ENCODE measurements at regions not wholly inside any gene's neighbourhood (a gene's known extent, or its start where the extent isn't known, plus 50 kb on each side); places are given as distances from the start of the nearest gene placed in this dataset.

- no peak for TF ChIP-seq FOXP4 (CRISPR knock-in tag; IDR thresholded peaks at IDR 0.05; ENCODE audit: borderline replicate concordance)
- TF ChIP-seq RBM14 (IDR thresholded peaks at IDR 0.05; ENCODE audit: borderline replicate concordance, insufficient read depth, low read depth, low read length) = no peak
- no peak for TF ChIP-seq ZNF263 (CRISPR knock-in tag; IDR thresholded peaks at IDR 0.05; ENCODE audit: borderline replicate concordance)
- TF ChIP-seq ESRRA (IDR thresholded peaks at IDR 0.05; ENCODE audit: borderline replicate concordance, low read depth) = no peak
- TF ChIP-seq ZNF57 (CRISPR knock-in tag; IDR thresholded peaks at IDR 0.05) = no peak
- Histone ChIP-seq H3K9me3 (replicated peaks; ENCODE audit: control insufficient read depth, insufficient read depth, low read depth, low read length) (no peaks in the 10 kb centered on the region), H2AFZ (ENCODE audit: low read depth, low read length) (no peak overlapping the region), H3K9me1 (ENCODE audit: control insufficient read depth, insufficient read depth, low read length) (no peaks in the 10 kb centered on the region), H3K9ac (ENCODE audit: insufficient read depth in 1 of 2, low read depth in 2 of 2, low read length in 2 of 2) (no peak overlapping the region), H3K27ac (ENCODE audit: extremely low read depth, low read depth, low read length) (no peak overlapping the region), H3K27me3 (ENCODE audit: control insufficient read depth in 2 of 2, insufficient read depth in 2 of 2, low read length in 2 of 2) (no peaks in the 10 kb centered on the region), H3K4me1 (replicated peaks in 1 of 2; ENCODE audit: control insufficient read depth in 2 of 2, insufficient read depth in 2 of 2, low read length in 2 of 2) (no peaks in the 10 kb centered on the region), H3K4me3 (no peak overlapping the region), H3K36me3 (ENCODE audit: control insufficient read depth, insufficient read depth, low read length) (no peaks in the 10 kb centered on the region), H4K20me1 (replicated peaks; ENCODE audit: control insufficient read depth, insufficient read depth, low read length) (no peaks in the 10 kb centered on the region), H3K79me2 (ENCODE audit: control insufficient read depth, insufficient read depth, low read length) (no peaks in the 10 kb centered on the region), H3K4me2 (ENCODE audit: insufficient read depth, low read length) (no peak overlapping the region)
- DNase-seq (ENCODE audit: extremely low read depth in 1 of 4, low spot score in 3 of 4) = no peak
- BruUV-seq (replicated peaks) = no TSS peak
- intact Hi-C loops (cut with micrococcal nuclease) = no loop called here
- no peak for FAIRE-seq
- ATAC-seq = no peak
- WGBS (ENCODE audit: insufficient coverage, low coverage, missing lambda C conversion rate) = 0% methylated on average over 1 of the region's 1 CpG
- CTCF ChIA-PET (ENCODE audit: low intra/inter-chr PET ratio) = no interaction called here
- in situ Hi-C loops (cut with MboI) = no loop called here
- POLR2A ChIA-PET = no interaction called here
Observed at GRCh38 chr2:13066676-13067075, 349.9 kb downstream of the TRIB2 start.
